MM.1S (cell line): ENCODE measurements at regions not wholly inside any gene's neighbourhood (a gene's known extent, or its start where the extent isn't known, plus 50 kb on each side); places are given as distances from the start of the nearest gene placed in this dataset.

Source experiments
- CTCF ChIP-seq: fragments of 300-600 bp; sonication (generic); IDR thresholded peaks from 2 replicates; pipeline ENCODE4 v1.5.1; 2016; ENCODE audit warnings: antibody characterized with exemption, low read length, mixed read lengths
- EZH2 ChIP-seq: fragments of 300-600 bp; sonication (generic); optimal IDR thresholded peaks from 2 replicates; pipeline ENCODE3; 2017; ENCODE audit warnings: low read depth, mild to moderate bottlenecking, antibody characterized with exemption, low read length, mixed read lengths
- EZH2phosphoT487 ChIP-seq: fragments of 300-600 bp; sonication (generic); IDR thresholded peaks from 2 replicates; pipeline ENCODE4 v1.6.1; 2018; ENCODE audit warnings: antibody characterized with exemption, low read length

GRCh38 chr4:176970853-176971252 is 178.1 kb upstream of the VEGFC start:
- TF ChIP-seq CTCF, result no peak
- TF ChIP-seq EZH2, result no peak
- no peak for TF ChIP-seq EZH2phosphoT487
